Activated CD4-positive, alpha-beta T cell treated with anti-CD3 and anti-CD28 coated beads, Interleukin-2, amount 50 U/mL, for 16 hours (primary cell): ENCODE measurements at regions not wholly inside any gene's neighbourhood (a gene's known extent, or its start where the extent isn't known, plus 50 kb on each side); places are given as distances from the start of the nearest gene placed in this dataset.
"Not testable (repeated sequence)": the region's sequence is repeated elsewhere in the genome, so short reads cannot be mapped to it uniquely, and the experiment has no call there.

Experiments
- DNase-seq: peaks from one replicate; pipeline ENCODE4 v3.0.0-alpha.2; 2020

DNA sequence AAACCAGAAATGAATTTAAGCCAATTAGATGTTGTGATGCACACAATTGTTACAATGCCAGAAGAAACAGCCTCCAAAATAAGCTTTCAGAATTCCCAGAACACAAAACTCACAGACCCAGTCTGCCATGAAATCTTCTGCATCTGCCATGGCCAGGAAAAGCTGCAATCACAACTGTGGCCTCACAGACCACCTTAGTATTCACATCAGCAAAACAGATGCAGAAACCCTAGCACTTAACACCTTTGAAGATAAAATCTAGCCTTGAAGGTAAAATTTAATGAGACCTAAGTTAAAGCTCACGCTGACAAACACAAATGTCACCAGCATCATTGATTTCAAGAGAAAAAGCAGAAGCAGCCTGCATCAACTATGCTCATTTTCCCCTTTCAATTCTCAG, 566.8 kb upstream of the TMPRSS15 start:
- no peak for DNase-seq

GRCh38 chr21:18970941-18971340, 567.4 kb upstream of the TMPRSS15 start:
- DNase-seq: no peak

DNA sequence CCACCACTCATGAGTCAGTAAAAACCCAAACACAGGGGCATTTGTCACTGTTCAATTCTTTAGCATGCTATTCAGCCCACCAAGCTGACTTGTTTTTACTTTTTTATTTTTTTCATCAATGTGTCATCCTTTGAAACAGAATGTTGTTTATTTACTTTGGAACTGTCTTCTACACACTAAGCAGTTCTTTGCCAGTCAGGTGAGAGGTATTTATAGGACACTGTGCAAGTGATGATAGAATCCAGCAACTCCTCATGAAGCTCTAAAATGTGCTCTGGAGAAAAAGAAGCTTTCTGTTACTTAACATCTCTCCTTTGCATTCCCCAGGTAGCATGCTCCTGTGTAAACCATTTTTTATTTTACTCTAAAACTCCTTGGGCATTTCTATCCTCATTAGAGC, 582.0 kb upstream of the TMPRSS15 start:
- DNase-seq: no peak

DNA sequence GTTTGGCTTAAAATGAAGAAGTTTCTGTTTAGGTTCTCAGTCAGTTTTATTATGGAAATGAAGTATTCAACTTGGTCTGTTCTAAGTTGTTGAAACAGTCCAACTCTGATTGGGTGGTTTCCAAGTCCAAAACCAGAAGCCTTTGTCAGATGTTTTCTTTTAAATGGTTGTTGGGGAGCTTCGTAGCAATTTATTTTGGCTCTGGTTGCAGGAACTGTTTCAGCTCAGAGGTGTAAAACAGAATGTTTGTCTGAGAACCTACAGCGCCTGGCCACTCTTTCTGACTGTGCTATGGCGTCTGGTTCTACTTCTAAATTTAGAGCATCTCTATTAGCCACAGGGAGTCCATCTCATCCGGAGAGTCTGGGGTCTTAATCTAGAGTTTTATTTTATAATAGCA, 582.6 kb upstream of the TMPRSS15 start:
- no peak for DNase-seq

- DNase-seq: no peak
These were observed 584.0 kb upstream of the TMPRSS15 start for GRCh38 chr21:18987520-18988026.

GRCh38 chr21:18989953-18990495, 586.4 kb upstream of the TMPRSS15 start:
- DNase-seq: no peak

DNA sequence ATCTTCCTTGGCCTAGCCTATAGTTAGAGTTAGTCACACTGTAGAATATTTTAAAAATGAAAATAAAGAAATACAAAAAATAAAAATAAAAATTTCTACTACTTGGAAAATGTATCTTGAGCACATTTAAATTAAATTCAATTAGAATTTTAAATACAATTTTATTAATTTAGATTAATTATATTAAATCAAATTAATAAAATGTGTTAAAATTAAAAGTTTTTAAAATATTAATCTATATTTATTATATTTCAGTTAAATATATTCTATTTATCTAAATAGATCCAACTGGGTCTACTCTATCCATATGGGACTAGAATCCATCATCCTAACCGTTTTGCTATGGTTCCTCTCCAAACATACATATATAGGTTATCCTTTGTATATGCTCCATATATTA, 588.3 kb upstream of the TMPRSS15 start:
- DNase-seq: no peak

- DNase-seq: no peak
These were observed 606.7 kb upstream of the TMPRSS15 start for GRCh38 chr21:19010251-19010650.

DNA sequence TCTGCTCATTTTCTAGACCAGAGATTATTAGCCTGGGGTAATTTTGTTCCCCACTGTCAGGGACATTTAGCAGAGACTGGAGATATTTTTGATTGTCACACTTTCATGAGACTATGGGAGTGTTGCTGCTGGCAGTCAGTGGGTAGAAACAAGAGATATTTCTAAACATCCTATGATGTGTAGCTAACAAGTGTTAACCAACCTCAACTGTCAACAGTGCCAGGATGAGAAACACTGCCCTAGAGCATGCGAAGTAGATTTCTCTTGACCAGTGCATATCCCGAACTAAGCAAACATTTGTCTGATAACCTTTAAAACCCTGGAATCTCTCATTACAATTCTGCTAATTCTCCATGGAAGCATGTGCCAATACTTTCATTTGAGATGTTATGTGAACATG, 607.4 kb upstream of the TMPRSS15 start:
- DNase-seq: no peak

DNA sequence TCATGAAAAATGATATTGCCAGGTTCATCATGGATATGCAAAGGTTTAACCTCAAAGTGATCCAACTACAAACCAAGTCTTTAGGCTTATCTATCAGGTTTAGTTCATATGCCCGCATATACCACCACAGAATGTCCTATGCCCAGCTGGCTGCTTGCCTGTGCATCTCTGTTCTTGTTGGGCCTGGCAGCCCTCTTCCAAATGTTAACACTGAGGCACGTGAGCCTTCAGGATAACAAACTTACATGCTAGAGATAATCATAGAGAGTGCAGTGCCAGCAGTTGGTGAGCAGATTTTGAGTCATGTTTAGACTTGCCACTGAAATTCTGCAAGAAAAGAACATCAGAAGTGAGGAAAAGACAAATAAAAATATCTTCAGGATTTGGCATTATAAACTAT, 607.9 kb upstream of the TMPRSS15 start:
- no peak for DNase-seq

GRCh38 chr21:19013916-19014315, 610.3 kb upstream of the TMPRSS15 start:
- DNase-seq: no peak

GRCh38 chr21:19018529-19018928, 614.9 kb upstream of the TMPRSS15 start:
- DNase-seq: no peak

DNA sequence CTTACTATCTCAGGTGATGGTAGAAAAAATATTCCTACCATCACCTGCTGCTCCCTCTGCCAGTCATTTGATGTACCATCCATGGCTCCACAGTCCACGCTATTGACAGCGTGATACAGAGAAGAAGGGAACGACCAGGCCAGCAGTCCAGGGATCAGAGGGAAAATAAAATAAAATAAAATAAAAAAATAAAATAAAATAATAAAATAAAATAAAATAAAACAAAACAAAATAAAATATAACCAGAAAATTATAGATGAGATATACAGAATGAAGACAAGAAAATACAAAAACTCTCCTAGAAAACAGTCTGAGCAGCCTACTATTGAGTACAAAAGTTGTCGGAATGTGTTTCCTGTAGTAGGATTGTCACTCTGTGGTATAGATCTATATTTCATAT, 619.4 kb upstream of the TMPRSS15 start:
- no peak for DNase-seq

GRCh38 chr21:19026911-19027310, 623.3 kb upstream of the TMPRSS15 start:
- no peak for DNase-seq

- no peak for DNase-seq
These were observed 626.2 kb upstream of the TMPRSS15 start for GRCh38 chr21:19029816-19030215.

DNA sequence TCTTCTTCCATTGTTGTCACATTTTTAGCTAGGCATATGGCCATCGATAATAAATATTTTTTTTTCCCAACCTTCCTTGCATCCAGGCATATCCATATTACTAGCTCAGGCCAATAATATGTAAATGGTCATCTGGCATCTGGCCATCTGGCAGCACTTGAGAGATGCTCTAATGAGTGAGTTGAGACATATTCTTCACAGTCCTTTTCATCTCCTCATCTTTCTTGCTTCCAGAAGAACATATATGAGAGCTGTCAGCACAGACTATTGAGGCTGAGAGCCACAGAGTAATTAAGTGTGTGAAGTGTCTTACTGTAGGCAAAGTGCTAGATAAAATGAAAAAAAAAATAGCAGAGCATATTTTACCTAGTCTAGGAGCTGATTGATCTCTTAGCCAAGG, 628.4 kb upstream of the TMPRSS15 start:
- no peak for DNase-seq

DNA sequence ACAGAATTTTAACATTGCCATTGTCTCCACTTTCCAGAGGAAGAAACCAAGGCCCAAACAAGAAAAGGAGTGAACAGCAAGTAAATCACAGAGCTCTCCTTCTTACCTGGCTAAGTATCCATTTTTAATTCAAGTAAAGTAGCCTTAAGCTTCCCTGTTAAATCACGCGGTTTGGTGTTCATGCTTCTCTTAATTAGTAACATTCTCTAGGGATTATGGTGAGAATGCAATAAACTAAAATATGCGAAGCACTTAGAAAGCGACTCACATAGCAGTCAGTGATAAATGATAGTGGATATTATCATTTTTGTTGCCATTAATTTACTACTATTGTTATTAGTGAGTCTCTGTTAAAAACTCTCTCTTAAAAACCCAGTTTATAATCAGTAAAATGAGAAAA, 630.5 kb upstream of the TMPRSS15 start:
- no peak for DNase-seq

- no peak for DNase-seq
These were observed 631.0 kb upstream of the TMPRSS15 start for GRCh38 chr21:19034560-19034959.

- DNase-seq: no peak
These were observed 642.3 kb upstream of the TMPRSS15 start for GRCh38 chr21:19045876-19046275.

DNA sequence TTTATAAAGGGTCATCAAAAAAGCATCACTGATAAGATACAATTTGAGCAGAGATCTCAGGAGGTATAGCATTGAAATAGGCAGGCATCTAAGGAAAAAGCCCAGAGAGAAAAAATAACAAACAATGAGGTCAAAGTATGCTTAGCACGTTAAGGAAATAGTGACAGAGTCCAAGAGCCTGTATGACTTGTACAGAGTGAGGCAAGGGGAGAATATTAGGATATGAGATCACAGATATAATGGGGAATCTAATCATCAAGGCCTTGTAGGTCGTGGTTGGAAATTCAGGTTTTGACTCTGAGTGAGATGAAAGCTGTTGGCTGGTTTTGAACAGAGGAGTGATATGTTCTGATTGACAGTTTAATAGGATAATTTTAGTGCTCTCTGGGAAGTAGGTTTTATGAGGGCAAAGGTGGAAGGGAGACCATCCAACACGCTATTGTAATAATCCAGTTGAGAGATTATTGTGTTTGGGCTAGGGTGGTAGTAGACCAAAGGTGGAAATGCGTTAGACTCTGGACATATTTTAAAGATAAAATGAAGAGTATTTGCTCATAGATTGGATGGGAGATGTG, 644.6 kb upstream of the TMPRSS15 start:
- no peak for DNase-seq

DNA sequence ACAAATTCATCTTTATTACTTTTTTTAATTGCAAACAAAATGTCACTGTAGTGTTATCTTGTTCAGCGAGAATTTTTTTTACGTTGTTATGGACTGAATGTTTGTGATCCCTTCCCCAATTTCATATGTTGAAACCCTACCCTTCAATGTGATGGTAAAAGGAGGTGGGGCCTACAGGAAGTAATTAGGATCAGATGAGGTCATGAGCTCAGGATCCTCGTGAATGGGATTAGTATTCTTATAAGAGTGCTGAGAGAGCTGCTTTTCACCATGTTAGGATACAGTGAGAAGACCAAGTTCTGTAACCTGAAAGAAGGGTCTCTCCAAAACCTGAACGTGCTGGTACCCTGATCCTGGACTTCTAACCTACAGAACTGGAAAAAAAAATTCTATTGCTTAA, 646.0 kb upstream of the TMPRSS15 start:
- DNase-seq: no peak

DNA sequence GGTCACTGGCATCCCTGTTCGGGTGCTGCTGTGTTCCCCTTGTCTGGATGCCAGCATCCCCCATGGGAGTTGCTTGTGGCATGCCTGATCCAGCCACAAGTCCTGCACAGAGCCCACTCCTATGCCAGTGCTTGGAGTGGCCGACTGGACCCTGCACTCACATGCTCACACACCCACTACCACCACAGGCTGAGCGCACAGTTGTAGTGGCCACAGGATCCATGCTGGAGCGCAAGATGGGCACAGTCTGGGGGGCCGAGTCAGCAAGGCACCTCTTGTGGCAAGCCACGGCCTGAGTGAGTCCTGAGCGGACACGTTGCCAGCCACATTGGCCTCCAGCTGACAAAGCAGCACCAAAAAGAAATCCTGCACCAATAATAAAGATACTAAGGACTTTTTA, 661.6 kb upstream of the TMPRSS15 start:
- no peak for DNase-seq

DNA sequence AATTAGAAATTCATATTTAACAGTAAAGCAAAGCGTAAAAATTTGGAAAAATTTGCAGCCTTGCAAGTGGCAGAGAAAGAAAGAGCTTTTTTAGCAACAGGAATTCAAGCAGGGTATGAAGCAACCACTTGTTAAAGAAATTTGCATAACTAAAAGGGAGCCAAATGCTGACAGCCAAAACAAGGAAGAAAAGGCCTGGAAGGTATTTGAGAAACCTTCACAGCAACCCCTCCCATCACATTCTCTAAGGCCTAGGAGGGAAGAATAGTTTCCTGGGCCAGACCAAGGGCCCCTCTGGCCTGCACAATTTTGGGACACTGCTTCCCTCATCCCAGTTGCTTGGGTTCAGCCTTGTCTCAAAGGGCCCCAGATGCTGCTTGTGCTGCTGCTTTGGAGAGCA, 672.4 kb upstream of the TMPRSS15 start:
- no peak for DNase-seq

DNA sequence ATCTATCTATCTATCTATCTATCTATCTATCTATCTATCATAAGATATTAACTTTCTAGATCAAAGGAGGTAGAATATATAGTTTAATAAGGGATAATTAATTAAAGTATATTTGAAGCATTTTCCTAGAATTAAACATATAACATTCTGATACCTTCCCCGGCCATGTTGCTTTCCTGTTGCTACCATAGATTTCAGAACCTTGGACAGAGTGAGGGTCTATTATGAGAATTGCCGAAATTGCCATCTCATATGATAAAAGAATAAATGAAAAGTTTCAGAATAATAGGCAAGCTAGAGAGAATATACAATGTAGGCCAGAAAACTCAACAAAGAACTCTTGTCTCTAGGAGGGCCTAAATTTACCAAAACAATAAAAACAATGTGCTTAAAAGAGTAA, 706.1 kb upstream of the TMPRSS15 start:
- no peak for DNase-seq

- not testable (repeated sequence) for DNase-seq
These were observed 715.7 kb upstream of the TMPRSS15 start for GRCh38 chr21:19119259-19119658.
